ENCODE measurements at regions not wholly inside any gene's neighbourhood (a gene's known extent, or its start where the extent isn't known, plus 50 kb on each side); places are given as distances from the start of the nearest gene placed in this dataset.
A peak's percentile ranks its signal among the peaks of the same experiment; 100 is the strongest.

DNA sequence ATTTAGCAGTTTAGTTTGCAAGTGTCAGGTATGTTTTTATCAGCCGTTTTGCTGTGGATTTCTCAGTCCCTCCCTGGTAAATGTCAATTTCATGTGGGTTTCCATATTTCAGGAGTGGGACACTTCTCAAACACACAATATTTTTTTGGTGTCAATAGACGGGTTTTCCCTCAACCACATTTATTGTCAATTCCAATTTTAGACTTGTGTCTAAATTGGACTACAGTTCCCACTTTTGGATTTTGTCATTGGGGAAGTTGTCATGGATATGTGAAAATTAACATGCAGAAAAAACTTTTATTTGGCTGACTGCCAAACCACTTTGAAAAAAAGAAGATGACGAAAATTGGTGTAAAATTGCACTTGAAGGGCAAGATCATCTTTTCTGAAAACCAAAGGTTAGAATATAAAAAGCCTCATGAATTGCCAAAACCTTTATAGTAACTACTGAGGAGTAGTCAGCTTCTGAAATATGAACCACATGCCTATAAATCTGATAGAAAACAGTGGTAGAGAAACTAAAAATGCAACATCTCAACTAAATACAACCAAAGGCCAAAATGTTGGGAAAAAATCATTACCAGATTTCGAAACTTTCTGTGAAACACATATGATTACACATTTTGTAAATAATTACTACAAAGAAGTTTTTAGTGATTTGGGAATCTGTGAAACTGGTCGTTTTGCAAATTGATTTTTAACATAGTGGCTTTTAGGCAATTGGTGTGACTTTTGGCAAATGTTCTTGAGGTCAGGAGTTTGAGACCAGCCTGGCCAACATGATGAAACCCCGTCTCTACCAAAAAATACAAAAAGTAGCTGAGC, 106.4 kb downstream of the BCL2L11 start:
- no peak overlapping the region for H3K27ac ChIP-seq (ENCODE audit: insufficient read depth, low read length)
- H3K9ac ChIP-seq (ENCODE audit: low read depth, low read length) = no peak overlapping the region
- no peak overlapping the region for H2AK5ac ChIP-seq (ENCODE audit: low read depth, low read length)
- H3K4me3 ChIP-seq (ENCODE audit: insufficient read depth, low read depth, low read length) = no peak overlapping the region
- H3K9me3 ChIP-seq (ENCODE audit: control insufficient read depth, insufficient read depth, low read length) = no peaks in the 10 kb centered on the region
- no peak overlapping the region for H2BK15ac ChIP-seq (ENCODE audit: low read depth, low read length)
- no peak overlapping the region for H3K14ac ChIP-seq (replicated peaks; ENCODE audit: low read depth, low read length)
- POLR2A ChIA-PET (ENCODE audit: unreplicated experiment) = no interaction called here
- no peak overlapping the region for H3K23ac ChIP-seq (ENCODE audit: low read depth, low read length)
- dilution Hi-C loops (cut with HindIII; ENCODE audit: low sequenced_read_pairs, unreplicated experiment) = no loop called here
- peak; percentile 37 for DNase-seq
- no peak overlapping the region for H4K91ac ChIP-seq (ENCODE audit: insufficient read depth, low read depth, low read length)
- no peak overlapping the region for H3K4ac ChIP-seq (ENCODE audit: low read depth, low read length)
- H2AK9ac ChIP-seq (replicated peaks; ENCODE audit: low read depth, low read length, poor library complexity) = no peak overlapping the region
- H3K56ac ChIP-seq (ENCODE audit: extremely low read depth, insufficient read depth, low read length) = no peak overlapping the region
- H3K4me1 ChIP-seq (ENCODE audit: control insufficient read depth, insufficient read depth, low read length) = peaks cover 7% of the 10 kb centered on the region
- ATAC-seq (ENCODE audit: low read depth) = no peak
- no peak overlapping the region for H3K18ac ChIP-seq (ENCODE audit: low read depth, low read length)
- H4K20me1 ChIP-seq (ENCODE audit: insufficient read depth, low read length) = peaks cover 9% of the 10 kb centered on the region
- no peak overlapping the region for H4K5ac ChIP-seq (ENCODE audit: low read depth, low read length)
- no peak overlapping the region for H2BK5ac ChIP-seq (ENCODE audit: low read depth, low read length, poor library complexity, severe bottlenecking)
- peaks cover 2% of the 10 kb centered on the region; the same call in 1 of the 2 replicates for H3K36me3 ChIP-seq (ENCODE audit: control insufficient read depth, insufficient read depth, low read length)
- H4K8ac ChIP-seq (ENCODE audit: low read depth in 2 of 2, low read length in 2 of 2) = no peak overlapping the region
- in situ Hi-C loops (cut with MboI; ENCODE audit: low sequenced_read_pairs) = no loop called here
- no peak overlapping the region for H2AFZ ChIP-seq (replicated peaks; ENCODE audit: low read length, poor library complexity)
- no TSS peak for BruUV-seq (replicated peaks)
- H2BK20ac ChIP-seq (ENCODE audit: low read depth, low read length) = no peak overlapping the region
- H3K79me1 ChIP-seq (ENCODE audit: low read depth in 1 of 2, low read length in 2 of 2) = peaks cover 5 to 21% of the 10 kb centered on the region in 2 experiments
- CTCF ChIA-PET = interaction anchor here (0.7 kb wide), 1 partner anchor 375 kb away, joined by 4 read pairs; no protein-coding TSS in a partner anchor
- H3K27me3 ChIP-seq (ENCODE audit: control insufficient read depth, insufficient read depth, low read length) = no peaks in the 10 kb centered on the region
- WGBS, 2 experiments (ENCODE audit: extremely low coverage in 2 of 2, insufficient read length in 1 of 2) = 86% methylated on average over 1 of the region's 6 CpGs; no CpG with 5 or more reads in 1 of the 2 experiments
- TF ChIP-seq, protein P1, sequence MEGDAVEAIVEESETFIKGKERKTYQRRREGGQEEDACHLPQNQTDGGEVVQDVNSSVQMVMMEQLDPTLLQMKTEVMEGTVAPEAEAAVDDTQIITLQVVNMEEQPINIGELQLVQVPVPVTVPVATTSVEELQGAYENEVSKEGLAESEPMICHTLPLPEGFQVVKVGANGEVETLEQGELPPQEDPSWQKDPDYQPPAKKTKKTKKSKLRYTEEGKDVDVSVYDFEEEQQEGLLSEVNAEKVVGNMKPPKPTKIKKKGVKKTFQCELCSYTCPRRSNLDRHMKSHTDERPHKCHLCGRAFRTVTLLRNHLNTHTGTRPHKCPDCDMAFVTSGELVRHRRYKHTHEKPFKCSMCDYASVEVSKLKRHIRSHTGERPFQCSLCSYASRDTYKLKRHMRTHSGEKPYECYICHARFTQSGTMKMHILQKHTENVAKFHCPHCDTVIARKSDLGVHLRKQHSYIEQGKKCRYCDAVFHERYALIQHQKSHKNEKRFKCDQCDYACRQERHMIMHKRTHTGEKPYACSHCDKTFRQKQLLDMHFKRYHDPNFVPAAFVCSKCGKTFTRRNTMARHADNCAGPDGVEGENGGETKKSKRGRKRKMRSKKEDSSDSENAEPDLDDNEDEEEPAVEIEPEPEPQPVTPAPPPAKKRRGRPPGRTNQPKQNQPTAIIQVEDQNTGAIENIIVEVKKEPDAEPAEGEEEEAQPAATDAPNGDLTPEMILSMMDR (conservative IDR thresholded peaks at IDR 0.05; ENCODE audit: low read depth, low read length) = no peak
- TF ChIP-seq CEBPB (IDR thresholded peaks at IDR 0.05; ENCODE audit: low read depth, low read length) = 0 out of 2 replicates have a peak, but pooled peaks have one; percentile 8
- TF ChIP-seq POLR2A (IDR thresholded peaks at IDR 0.05; ENCODE audit: low read depth, low read length) = no peak
- no peak for TF ChIP-seq FOS (IDR thresholded peaks at IDR 0.05; ENCODE audit: low read depth, low read length)
- H2BK120ac ChIP-seq (ENCODE audit: low read depth, low read length) = no peak overlapping the region
- intact Hi-C loops (cut with micrococcal nuclease) = no loop called here
- H3K4me2 ChIP-seq (ENCODE audit: low read depth, low read length) = no peak overlapping the region
- peaks cover 4% of the 10 kb centered on the region for H3K9me1 ChIP-seq (ENCODE audit: insufficient read depth, low read length)
